ENCODE measurements at regions not wholly inside any gene's neighbourhood (a gene's known extent, or its start where the extent isn't known, plus 50 kb on each side); places are given as distances from the start of the nearest gene placed in this dataset.

DNA sequence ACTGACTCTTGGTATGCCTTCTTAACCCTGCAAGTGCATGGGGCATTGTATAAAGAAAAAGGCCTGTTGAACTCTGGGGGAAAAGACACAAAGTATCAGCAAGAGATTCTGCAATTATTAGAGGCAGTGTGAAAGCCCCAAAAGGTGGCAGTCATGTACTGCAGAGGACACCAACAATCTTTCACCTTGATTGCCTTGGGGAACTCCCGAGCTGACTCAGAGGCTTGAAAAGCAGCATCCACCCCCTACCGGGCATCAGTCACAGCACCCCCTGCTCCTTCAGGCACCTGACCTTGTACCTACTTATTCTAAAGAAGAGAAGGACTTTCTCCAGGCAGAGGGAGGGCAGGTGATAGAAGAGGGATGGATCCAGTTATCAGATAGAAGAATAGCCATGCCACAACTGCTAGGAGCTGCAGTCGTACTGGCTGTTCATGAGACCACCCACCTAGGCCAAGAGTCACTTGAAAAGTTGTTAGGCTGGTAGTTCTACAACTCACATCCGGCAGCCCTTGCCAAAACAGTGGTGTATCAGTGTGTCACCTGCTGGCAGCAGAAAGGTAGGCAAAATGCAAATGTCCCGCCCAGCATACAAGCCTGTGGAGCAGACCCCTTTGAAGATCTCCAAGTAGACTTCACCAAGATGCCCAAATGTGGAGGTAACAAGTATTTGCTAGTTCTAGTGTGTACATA, 241.6 kb upstream of the CNTN6 start:
- TF ChIP-seq, protein P1, sequence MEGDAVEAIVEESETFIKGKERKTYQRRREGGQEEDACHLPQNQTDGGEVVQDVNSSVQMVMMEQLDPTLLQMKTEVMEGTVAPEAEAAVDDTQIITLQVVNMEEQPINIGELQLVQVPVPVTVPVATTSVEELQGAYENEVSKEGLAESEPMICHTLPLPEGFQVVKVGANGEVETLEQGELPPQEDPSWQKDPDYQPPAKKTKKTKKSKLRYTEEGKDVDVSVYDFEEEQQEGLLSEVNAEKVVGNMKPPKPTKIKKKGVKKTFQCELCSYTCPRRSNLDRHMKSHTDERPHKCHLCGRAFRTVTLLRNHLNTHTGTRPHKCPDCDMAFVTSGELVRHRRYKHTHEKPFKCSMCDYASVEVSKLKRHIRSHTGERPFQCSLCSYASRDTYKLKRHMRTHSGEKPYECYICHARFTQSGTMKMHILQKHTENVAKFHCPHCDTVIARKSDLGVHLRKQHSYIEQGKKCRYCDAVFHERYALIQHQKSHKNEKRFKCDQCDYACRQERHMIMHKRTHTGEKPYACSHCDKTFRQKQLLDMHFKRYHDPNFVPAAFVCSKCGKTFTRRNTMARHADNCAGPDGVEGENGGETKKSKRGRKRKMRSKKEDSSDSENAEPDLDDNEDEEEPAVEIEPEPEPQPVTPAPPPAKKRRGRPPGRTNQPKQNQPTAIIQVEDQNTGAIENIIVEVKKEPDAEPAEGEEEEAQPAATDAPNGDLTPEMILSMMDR (IDR thresholded peaks at IDR 0.05; ENCODE audit: low read length, missing control alignments): no peak
- H3K4me3 ChIP-seq (replicated peaks; ENCODE audit: low read depth, low read length): no peak overlapping the region
- DNase-seq (ENCODE audit: low read depth): no peak

DNA sequence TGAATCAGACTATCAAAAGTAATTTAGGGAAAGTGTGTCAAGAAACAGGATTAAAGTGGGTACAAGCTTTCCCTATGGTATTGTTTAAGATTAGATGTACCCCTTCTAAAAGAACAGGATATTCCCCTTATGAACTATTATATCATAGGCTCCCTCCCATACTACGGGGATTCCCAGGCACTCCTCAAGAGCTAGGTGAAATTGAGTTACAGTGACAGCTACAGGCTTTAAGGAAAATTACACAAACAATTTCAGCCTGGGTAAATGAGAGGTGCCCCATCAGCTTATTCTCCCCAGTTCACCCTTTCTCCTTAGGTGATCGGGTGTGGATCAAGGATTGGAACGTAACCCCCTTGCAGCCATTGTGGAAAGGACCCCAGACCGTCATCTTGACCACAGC, 240.8 kb upstream of the CNTN6 start:
- no peak overlapping the region for H3K4me3 ChIP-seq (replicated peaks; ENCODE audit: low read depth, low read length)
- TF ChIP-seq, protein P1 (IDR thresholded peaks at IDR 0.05; ENCODE audit: low read length, missing control alignments): no peak
- DNase-seq (ENCODE audit: low read depth): no peak

DNA sequence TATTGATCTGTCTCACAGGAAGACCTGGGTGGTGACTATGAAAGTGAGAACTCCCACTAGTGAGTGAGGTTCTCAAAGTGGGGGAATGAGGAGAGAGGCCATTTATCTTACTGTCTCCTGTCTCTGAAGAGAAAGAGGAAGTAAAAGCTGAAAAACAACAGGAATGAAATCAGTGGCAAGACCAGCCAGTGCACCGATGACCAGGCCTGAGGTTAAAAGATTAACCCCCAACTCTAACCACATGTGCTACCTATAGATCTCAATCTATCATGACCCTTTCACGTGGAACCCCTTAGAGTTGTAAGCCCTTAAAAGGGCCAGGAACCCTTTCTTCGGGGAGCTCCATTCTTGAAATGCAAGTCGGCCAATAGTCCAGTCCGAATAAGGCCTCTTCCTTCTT, 239.3 kb upstream of the CNTN6 start:
- no peak overlapping the region for H3K4me3 ChIP-seq (replicated peaks; ENCODE audit: low read depth, low read length)
- TF ChIP-seq, protein P1 (IDR thresholded peaks at IDR 0.05; ENCODE audit: low read length, missing control alignments): no peak
- DNase-seq (ENCODE audit: low read depth): no peak

DNA sequence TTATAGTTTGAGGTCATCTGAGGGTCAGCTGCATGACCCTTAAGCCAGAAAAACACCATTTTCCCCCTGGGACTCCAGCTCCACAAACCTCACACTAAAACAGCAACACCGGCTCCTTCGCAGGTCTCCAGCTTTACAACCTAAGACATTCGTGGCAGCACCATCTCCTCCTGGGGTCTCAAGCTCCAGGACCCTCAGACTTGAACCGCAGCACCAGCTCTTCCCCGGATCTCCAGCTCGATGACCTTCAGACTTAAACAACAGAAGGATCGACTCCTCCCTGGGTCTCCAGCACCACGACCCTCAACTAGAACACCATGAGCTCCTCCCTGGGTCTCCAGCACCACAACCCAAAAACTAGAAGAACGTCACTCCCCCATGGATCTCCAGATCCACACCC, 233.7 kb upstream of the CNTN6 start:
- no peak for DNase-seq (ENCODE audit: low read depth)
- TF ChIP-seq, protein P1 (IDR thresholded peaks at IDR 0.05; ENCODE audit: low read length, missing control alignments): no peak
- no peak overlapping the region for H3K4me3 ChIP-seq (replicated peaks; ENCODE audit: low read depth, low read length)

DNA sequence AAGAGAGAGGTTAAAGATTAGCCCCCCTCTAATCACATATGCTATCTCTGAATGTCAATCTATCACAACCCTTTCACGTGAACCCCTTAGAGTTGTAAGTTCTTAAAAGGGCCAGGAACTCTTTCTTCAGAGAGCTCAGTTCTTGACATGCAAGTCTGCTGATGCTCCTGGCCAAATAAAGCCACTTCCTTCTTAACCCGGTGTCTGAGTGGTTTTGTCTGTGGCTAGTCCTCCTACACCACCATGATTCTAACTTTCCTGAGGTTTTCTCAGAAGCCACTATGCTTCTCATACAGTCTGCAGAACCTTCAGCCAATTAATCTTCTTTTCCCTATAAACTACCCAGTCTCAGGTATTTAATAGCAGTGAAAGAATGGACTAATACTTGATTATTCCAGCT, 231.1 kb upstream of the CNTN6 start:
- no peak overlapping the region for H3K4me3 ChIP-seq (replicated peaks; ENCODE audit: low read depth, low read length)
- DNase-seq (ENCODE audit: low read depth): no peak
- TF ChIP-seq, protein P1 (IDR thresholded peaks at IDR 0.05; ENCODE audit: low read length, missing control alignments): no peak

DNA sequence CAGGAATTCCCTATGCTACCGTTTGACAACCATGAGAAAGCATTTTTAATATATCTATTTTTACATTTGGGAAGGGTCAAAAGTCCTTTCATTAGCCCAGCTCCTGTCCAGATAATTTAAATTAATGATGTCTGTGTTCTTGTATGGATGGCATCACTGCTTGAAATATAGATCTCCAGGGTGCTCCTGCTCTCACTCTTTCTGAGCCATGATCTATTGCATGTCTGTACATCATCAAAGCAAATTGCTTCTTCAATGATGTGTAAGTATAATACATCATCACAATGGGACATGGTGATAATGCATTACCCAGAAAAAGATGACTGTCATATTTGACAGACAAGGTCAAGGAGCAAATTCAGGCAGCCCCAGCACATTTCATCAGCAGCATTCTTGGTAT, 223.6 kb upstream of the CNTN6 start:
- DNase-seq (ENCODE audit: low read depth): no peak
- TF ChIP-seq, protein P1 (IDR thresholded peaks at IDR 0.05; ENCODE audit: low read length, missing control alignments): no peak
- no peak overlapping the region for H3K4me3 ChIP-seq (replicated peaks; ENCODE audit: low read depth, low read length)

DNA sequence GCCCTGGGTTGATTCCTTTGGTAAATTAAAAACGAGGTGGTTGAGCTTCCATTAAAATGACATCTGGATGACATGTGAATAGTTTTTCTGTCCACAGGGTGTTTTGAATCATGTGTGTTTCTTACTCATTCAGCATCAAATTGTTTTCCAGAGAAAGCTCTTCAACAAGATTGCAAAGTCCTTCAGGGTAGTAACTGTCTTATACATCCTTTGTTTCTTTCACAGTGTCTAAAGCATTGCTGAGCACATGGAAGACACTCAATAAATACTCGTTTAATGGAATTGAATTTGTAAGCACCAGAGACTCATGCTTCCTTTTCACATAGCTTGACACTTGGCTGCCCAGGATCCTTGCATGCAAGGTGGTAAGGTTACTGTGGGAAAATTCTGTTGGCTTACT, 223.1 kb upstream of the CNTN6 start:
- TF ChIP-seq, protein P1 (IDR thresholded peaks at IDR 0.05; ENCODE audit: low read length, missing control alignments): no peak
- no peak overlapping the region for H3K4me3 ChIP-seq (replicated peaks; ENCODE audit: low read depth, low read length)
- DNase-seq (ENCODE audit: low read depth): no peak

All from fibroblast of pulmonary artery (primary cell).